ENCODE measurements at regions not wholly inside any gene's neighbourhood (a gene's known extent, or its start where the extent isn't known, plus 50 kb on each side); places are given as distances from the start of the nearest gene placed in this dataset.

DNA sequence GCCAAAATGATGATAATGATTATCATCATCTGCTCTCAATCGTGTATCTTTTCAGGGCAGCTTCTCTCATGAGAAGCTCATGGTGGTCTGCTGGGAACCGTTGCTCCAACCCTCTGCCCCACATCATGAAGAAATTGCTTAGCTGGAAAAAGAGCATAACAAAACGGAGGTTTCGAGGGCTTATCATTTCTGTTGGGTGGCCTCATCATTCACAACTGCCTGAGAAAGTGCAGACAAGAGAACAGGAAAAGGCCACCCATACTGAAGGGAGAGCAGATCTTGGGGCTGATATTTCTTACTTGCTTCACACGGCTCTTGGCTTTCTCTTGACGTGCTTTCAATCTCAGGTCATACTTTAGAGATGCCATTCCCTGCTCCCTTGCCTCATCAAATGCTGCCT, 471.6 kb downstream of the CD83 start:
- Histone ChIP-seq H3K4me3 (ENCODE audit: low read length) (no peak overlapping the region), H2AFZ (ENCODE audit: low read depth, low read length) (no peak overlapping the region), H3K27ac (ENCODE audit: low read length) (no peak overlapping the region), H3K4me2 (ENCODE audit: low read length) (no peak overlapping the region), H3K79me2 (replicated peaks; ENCODE audit: insufficient read depth, low read length) (no peaks in the 10 kb centered on the region), H3K9ac (ENCODE audit: low read length) (no peak overlapping the region), H3K9me3 (ENCODE audit: low read length) (no peaks in the 10 kb centered on the region), H3K9me2 (ENCODE audit: insufficient read depth, low read length) (no peaks in the 10 kb centered on the region), H4K20me1 (ENCODE audit: insufficient read depth) (no peaks in the 10 kb centered on the region), H3K27me3 (ENCODE audit: insufficient read depth, low read depth, low read length) (no peaks in the 10 kb centered on the region), H3K36me3 (ENCODE audit: insufficient read depth, low read length) (no peaks in the 10 kb centered on the region), H3F3A (ENCODE audit: insufficient read depth, low read length, poor library complexity, severe bottlenecking) (no peaks in the 10 kb centered on the region)
- TF ChIP-seq EZH2 (IDR thresholded peaks at IDR 0.05; ENCODE audit: borderline replicate concordance, insufficient read depth, low read length, poor library complexity, severe bottlenecking) (no peak), TAF1 (IDR thresholded peaks at IDR 0.05; ENCODE audit: low read depth) (no peak), MXI1 (conservative IDR thresholded peaks at IDR 0.05; ENCODE audit: poor library complexity, severe bottlenecking) (no peak), SMC3 (conservative IDR thresholded peaks at IDR 0.05; ENCODE audit: poor library complexity) (no peak), REST (IDR thresholded peaks at IDR 0.05; ENCODE audit: borderline replicate concordance) (no peak), POLR2AphosphoS5 (IDR thresholded peaks at IDR 0.05) (no peak), RAD21 (conservative IDR thresholded peaks at IDR 0.05) (no peak)
- TF ChIP-seq, protein P1, sequence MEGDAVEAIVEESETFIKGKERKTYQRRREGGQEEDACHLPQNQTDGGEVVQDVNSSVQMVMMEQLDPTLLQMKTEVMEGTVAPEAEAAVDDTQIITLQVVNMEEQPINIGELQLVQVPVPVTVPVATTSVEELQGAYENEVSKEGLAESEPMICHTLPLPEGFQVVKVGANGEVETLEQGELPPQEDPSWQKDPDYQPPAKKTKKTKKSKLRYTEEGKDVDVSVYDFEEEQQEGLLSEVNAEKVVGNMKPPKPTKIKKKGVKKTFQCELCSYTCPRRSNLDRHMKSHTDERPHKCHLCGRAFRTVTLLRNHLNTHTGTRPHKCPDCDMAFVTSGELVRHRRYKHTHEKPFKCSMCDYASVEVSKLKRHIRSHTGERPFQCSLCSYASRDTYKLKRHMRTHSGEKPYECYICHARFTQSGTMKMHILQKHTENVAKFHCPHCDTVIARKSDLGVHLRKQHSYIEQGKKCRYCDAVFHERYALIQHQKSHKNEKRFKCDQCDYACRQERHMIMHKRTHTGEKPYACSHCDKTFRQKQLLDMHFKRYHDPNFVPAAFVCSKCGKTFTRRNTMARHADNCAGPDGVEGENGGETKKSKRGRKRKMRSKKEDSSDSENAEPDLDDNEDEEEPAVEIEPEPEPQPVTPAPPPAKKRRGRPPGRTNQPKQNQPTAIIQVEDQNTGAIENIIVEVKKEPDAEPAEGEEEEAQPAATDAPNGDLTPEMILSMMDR (IDR thresholded peaks at IDR 0.05; ENCODE audit: poor library complexity, severe bottlenecking) = no peak

DNA sequence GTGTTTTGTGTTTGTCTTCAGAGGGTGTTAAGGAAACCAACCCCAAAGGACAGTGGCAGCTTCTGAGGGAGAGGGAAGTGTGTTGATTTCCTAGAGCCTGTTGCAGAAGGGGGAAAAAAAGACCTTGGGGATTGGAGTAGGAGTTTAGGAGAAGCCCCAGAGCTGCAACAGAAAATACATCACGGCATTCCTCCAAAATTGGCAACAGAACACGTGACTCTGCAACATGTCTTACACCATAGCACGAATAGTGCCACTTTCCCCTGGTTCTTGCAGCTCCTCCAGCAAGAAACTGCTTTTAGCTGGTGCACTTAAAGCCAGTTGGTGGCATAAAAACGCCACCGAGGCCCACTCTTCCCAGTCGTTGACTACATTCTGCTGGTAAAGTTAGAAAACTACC, 473.0 kb downstream of the CD83 start:
- no peak overlapping the region for H2AFZ ChIP-seq (ENCODE audit: low read depth, low read length)
- no peak overlapping the region for H3K9ac ChIP-seq (ENCODE audit: low read length)
- no peaks in the 10 kb centered on the region for H3K36me3 ChIP-seq (ENCODE audit: insufficient read depth, low read length)
- no peak for TF ChIP-seq REST (IDR thresholded peaks at IDR 0.05; ENCODE audit: borderline replicate concordance)
- no peak for TF ChIP-seq POLR2AphosphoS5 (IDR thresholded peaks at IDR 0.05)
- TF ChIP-seq, protein P1 (IDR thresholded peaks at IDR 0.05; ENCODE audit: poor library complexity, severe bottlenecking) = no peak
- no peak for TF ChIP-seq TAF1 (IDR thresholded peaks at IDR 0.05; ENCODE audit: low read depth)
- no peaks in the 10 kb centered on the region for H3K79me2 ChIP-seq (replicated peaks; ENCODE audit: insufficient read depth, low read length)
- no peaks in the 10 kb centered on the region for H4K20me1 ChIP-seq (ENCODE audit: insufficient read depth)
- no peaks in the 10 kb centered on the region for H3K9me3 ChIP-seq (ENCODE audit: low read length)
- no peaks in the 10 kb centered on the region for H3F3A ChIP-seq (ENCODE audit: insufficient read depth, low read length, poor library complexity, severe bottlenecking)
- H3K4me3 ChIP-seq (ENCODE audit: low read length) = no peak overlapping the region
- H3K27ac ChIP-seq (ENCODE audit: low read length) = no peak overlapping the region
- no peak overlapping the region for H3K4me2 ChIP-seq (ENCODE audit: low read length)
- H3K27me3 ChIP-seq (ENCODE audit: insufficient read depth, low read depth, low read length) = no peaks in the 10 kb centered on the region
- no peaks in the 10 kb centered on the region for H3K9me2 ChIP-seq (ENCODE audit: insufficient read depth, low read length)
